Adrenal gland (tissue), 5 donors: ENCODE measurements at regions not wholly inside any gene's neighbourhood (a gene's known extent, or its start where the extent isn't known, plus 50 kb on each side); places are given as distances from the start of the nearest gene placed in this dataset.

Experiments
- CTCF ChIP-seq, 6 experiments: fragments of 450-650 bp in 4 of 6; fragments of 200-600 bp in 2 of 6; sonication (generic) in 1 of 6; IDR thresholded peaks; 1 replicate in 5 of 6; 2 replicates in 1 of 6; pipeline versions ENCODE4 v1.5.1 to v1.8.0; 2016 to 2021; ENCODE audit warnings: antibody characterized with exemption in 6 of 6, mild to moderate bottlenecking in 2 of 6, moderate library complexity in 1 of 6
- POLR2A ChIP-seq, 2 donors: fragments of 450-650 bp; IDR thresholded peaks; one replicate each; pipeline ENCODE4 v1.6.1; 2017; ENCODE audit warnings: antibody characterized with exemption in 2 of 2, mild to moderate bottlenecking in 2 of 2, moderate library complexity in 1 of 2
- donor health status: DM: no; HTN: no; CAD: no.

GRCh38 chr6:112415366-112415765 lies 68.2 kb downstream of the RFPL4B start:
- TF ChIP-seq CTCF (IDR thresholded peaks at IDR 0.05) (no peak), POLR2A (IDR thresholded peaks at IDR 0.05) (no peak)
